Activated naive CD8-positive, alpha-beta T cell treated with anti-CD3 and anti-CD28 coated beads for 36 hours (primary cell): ENCODE measurements at regions not wholly inside any gene's neighbourhood (a gene's known extent, or its start where the extent isn't known, plus 50 kb on each side); places are given as distances from the start of the nearest gene placed in this dataset.
"Not testable (repeated sequence)": the region's sequence is repeated elsewhere in the genome, so short reads cannot be mapped to it uniquely, and the experiment has no call there.

ENCODE experiments used
- DNase-seq: peaks from one replicate; pipeline ENCODE4 v3.0.0; 2021
- H3K27ac Mint-ChIP-seq: one replicate; pipeline ENCODE4 v1.8.0; 2022; ENCODE audit warnings: mild to moderate bottlenecking, moderate library complexity, mixed read lengths
- H3K27me3 Mint-ChIP-seq: one replicate; pipeline ENCODE4 v1.8.0; 2022; ENCODE audit warnings: mild to moderate bottlenecking, mixed read lengths
- H3K36me3 Mint-ChIP-seq: one replicate; pipeline ENCODE4 v1.8.0; 2021; ENCODE audit warnings: mild to moderate bottlenecking, mixed read lengths
- H3K4me1 Mint-ChIP-seq: one replicate; pipeline ENCODE4 v1.8.0; 2021; ENCODE audit warnings: mixed read lengths
- H3K4me3 Mint-ChIP-seq: one replicate; pipeline ENCODE4 v1.8.0; 2022; ENCODE audit warnings: mild to moderate bottlenecking, moderate library complexity, mixed read lengths
- H3K9me3 Mint-ChIP-seq: one replicate; pipeline ENCODE4 v1.8.0; 2022; ENCODE audit warnings: mixed read lengths

GRCh38 chr4:14152834-14153519 is 525.5 kb upstream of the BOD1L1 start:
- Mint-ChIP-seq H3K4me3 (no peak overlapping the region), H3K27ac (no peak overlapping the region), H3K27me3 (peaks cover 5% of the 10 kb centered on the region), H3K9me3 (no peaks in the 10 kb centered on the region), H3K36me3 (no peaks in the 10 kb centered on the region), H3K4me1 (no peaks in the 10 kb centered on the region)
- no peak for DNase-seq

- DNase-seq = no peak
- Mint-ChIP-seq H3K27ac (no peak overlapping the region), H3K4me3 (no peak overlapping the region), H3K27me3 (peaks cover 5% of the 10 kb centered on the region), H3K4me1 (no peaks in the 10 kb centered on the region), H3K36me3 (no peaks in the 10 kb centered on the region), H3K9me3 (no peaks in the 10 kb centered on the region)
Observed at GRCh38 chr4:14155803-14156202, 528.3 kb upstream of the BOD1L1 start.

- Mint-ChIP-seq H3K27me3 (peaks cover 11% of the 10 kb centered on the region), H3K27ac (no peak overlapping the region), H3K4me3 (no peak overlapping the region), H3K36me3 (no peaks in the 10 kb centered on the region), H3K9me3 (no peaks in the 10 kb centered on the region), H3K4me1 (no peaks in the 10 kb centered on the region)
- no peak for DNase-seq
Observed at GRCh38 chr4:14157262-14157661, 529.7 kb upstream of the BOD1L1 start.

GRCh38 chr4:14165222-14165920 is 537.8 kb upstream of the BOD1L1 start:
- peaks cover 6% of the 10 kb centered on the region for H3K27me3 Mint-ChIP-seq
- DNase-seq = no peak

GRCh38 chr4:14167876-14168510 is 540.5 kb upstream of the BOD1L1 start:
- Mint-ChIP-seq H3K27ac (no peak overlapping the region), H3K36me3 (no peaks in the 10 kb centered on the region), H3K9me3 (no peaks in the 10 kb centered on the region), H3K4me1 (no peaks in the 10 kb centered on the region), H3K4me3 (no peak overlapping the region), H3K27me3 (no peaks in the 10 kb centered on the region)
- no peak for DNase-seq

More at GRCh38 chr4:14165222-14165920, 537.8 kb upstream of the BOD1L1 start:
- H3K36me3 Mint-ChIP-seq = no peaks in the 10 kb centered on the region
- no peak overlapping the region for H3K27ac Mint-ChIP-seq
- H3K4me1 Mint-ChIP-seq = no peaks in the 10 kb centered on the region
- H3K4me3 Mint-ChIP-seq = no peak overlapping the region
- H3K9me3 Mint-ChIP-seq = no peaks in the 10 kb centered on the region

- no peaks in the 10 kb centered on the region for H3K4me1 Mint-ChIP-seq
- H3K27me3 Mint-ChIP-seq = no peaks in the 10 kb centered on the region
- H3K27ac Mint-ChIP-seq = no peak overlapping the region
- peak; percentile 3 for DNase-seq
- H3K36me3 Mint-ChIP-seq = no peaks in the 10 kb centered on the region
- no peaks in the 10 kb centered on the region for H3K9me3 Mint-ChIP-seq
- H3K4me3 Mint-ChIP-seq = no peak overlapping the region
Observed at GRCh38 chr4:14168919-14169318, 541.4 kb upstream of the BOD1L1 start.

- H3K4me1 Mint-ChIP-seq = no peaks in the 10 kb centered on the region
- H3K9me3 Mint-ChIP-seq = no peaks in the 10 kb centered on the region
- H3K27ac Mint-ChIP-seq = no peak overlapping the region
- H3K27me3 Mint-ChIP-seq = no peaks in the 10 kb centered on the region
- no peak overlapping the region for H3K4me3 Mint-ChIP-seq
- no peaks in the 10 kb centered on the region for H3K36me3 Mint-ChIP-seq
- no peak for DNase-seq
Observed at GRCh38 chr4:14169460-14169859, 541.9 kb upstream of the BOD1L1 start.

GRCh38 chr4:14169940-14170339 is 542.4 kb upstream of the BOD1L1 start:
- H3K27ac Mint-ChIP-seq, H3K4me3 Mint-ChIP-seq, DNase-seq, H3K4me1 Mint-ChIP-seq, H3K27me3 Mint-ChIP-seq, H3K9me3 Mint-ChIP-seq, H3K36me3 Mint-ChIP-seq: not testable (repeated sequence)

GRCh38 chr4:14176613-14177012 is 549.1 kb upstream of the BOD1L1 start:
- Mint-ChIP-seq H3K36me3 (no peaks in the 10 kb centered on the region), H3K27ac (no peak overlapping the region), H3K27me3 (no peaks in the 10 kb centered on the region), H3K4me3 (no peak overlapping the region), H3K4me1 (peaks cover 20% of the 10 kb centered on the region), H3K9me3 (no peaks in the 10 kb centered on the region)
- DNase-seq = no peak

GRCh38 chr4:14177987-14178386 is 550.5 kb upstream of the BOD1L1 start:
- H3K27ac Mint-ChIP-seq = peak overlapping the region; percentile 77
- H3K36me3 Mint-ChIP-seq = no peaks in the 10 kb centered on the region
- H3K9me3 Mint-ChIP-seq = no peaks in the 10 kb centered on the region
- H3K4me1 Mint-ChIP-seq = peaks cover 20% of the 10 kb centered on the region
- peak overlapping the region; percentile 16 for H3K4me3 Mint-ChIP-seq
- no peak for DNase-seq
- no peaks in the 10 kb centered on the region for H3K27me3 Mint-ChIP-seq

GRCh38 chr4:14178421-14178820 is 550.9 kb upstream of the BOD1L1 start:
- Mint-ChIP-seq H3K27ac (peak overlapping the region; percentile 77), H3K4me1 (peaks cover 20% of the 10 kb centered on the region), H3K9me3 (no peaks in the 10 kb centered on the region), H3K27me3 (no peaks in the 10 kb centered on the region), H3K36me3 (no peaks in the 10 kb centered on the region), H3K4me3 (no peak overlapping the region)
- no peak for DNase-seq

- Mint-ChIP-seq H3K4me1 (peaks cover 20% of the 10 kb centered on the region), H3K9me3 (no peaks in the 10 kb centered on the region), H3K36me3 (no peaks in the 10 kb centered on the region), H3K27ac (no peak overlapping the region), H3K27me3 (no peaks in the 10 kb centered on the region), H3K4me3 (no peak overlapping the region)
- DNase-seq = no peak
Observed at GRCh38 chr4:14180166-14180565, 552.6 kb upstream of the BOD1L1 start.

- Mint-ChIP-seq H3K36me3 (no peaks in the 10 kb centered on the region), H3K27ac (no peak overlapping the region), H3K9me3 (no peaks in the 10 kb centered on the region), H3K4me3 (no peak overlapping the region), H3K27me3 (no peaks in the 10 kb centered on the region), H3K4me1 (peaks cover 20% of the 10 kb centered on the region)
- DNase-seq = no peak
Observed at GRCh38 chr4:14180983-14181601, 553.6 kb upstream of the BOD1L1 start.

- no peak for DNase-seq
- Mint-ChIP-seq H3K27ac (no peak overlapping the region), H3K4me3 (no peak overlapping the region), H3K27me3 (no peaks in the 10 kb centered on the region), H3K36me3 (no peaks in the 10 kb centered on the region), H3K9me3 (no peaks in the 10 kb centered on the region), H3K4me1 (peaks cover 18% of the 10 kb centered on the region)
Observed at GRCh38 chr4:14182148-14182547, 554.6 kb upstream of the BOD1L1 start.

- no peaks in the 10 kb centered on the region for H3K27me3 Mint-ChIP-seq
- no peak for DNase-seq
- no peaks in the 10 kb centered on the region for H3K9me3 Mint-ChIP-seq
- H3K27ac Mint-ChIP-seq = no peak overlapping the region
- H3K4me1 Mint-ChIP-seq = peaks cover 3% of the 10 kb centered on the region
- no peak overlapping the region for H3K4me3 Mint-ChIP-seq
- H3K36me3 Mint-ChIP-seq = no peaks in the 10 kb centered on the region
Observed at GRCh38 chr4:14184265-14184664, 556.7 kb upstream of the BOD1L1 start.
